ENCODE measurements at regions not wholly inside any gene's neighbourhood (a gene's known extent, or its start where the extent isn't known, plus 50 kb on each side); places are given as distances from the start of the nearest gene placed in this dataset.

GRCh38 chr1:39104158-39105060 is 78.3 kb downstream of the NDUFS5 start:
- DNase-seq (ENCODE audit: extremely low spot score), result no peak
- H3K27ac ChIP-seq (ENCODE audit: low read depth), result peak overlapping the region; percentile 72
- H3K4me3 ChIP-seq (ENCODE audit: low read depth, low read length), result peak overlapping the region; percentile 83
- no peaks in the 10 kb centered on the region for H3K36me3 ChIP-seq (ENCODE audit: insufficient read depth)
- H3K4me1 ChIP-seq (ENCODE audit: insufficient read depth), result peaks cover 2% of the 10 kb centered on the region
- 28% methylated on average over 25 of the region's 25 CpGs for WGBS

DNA sequence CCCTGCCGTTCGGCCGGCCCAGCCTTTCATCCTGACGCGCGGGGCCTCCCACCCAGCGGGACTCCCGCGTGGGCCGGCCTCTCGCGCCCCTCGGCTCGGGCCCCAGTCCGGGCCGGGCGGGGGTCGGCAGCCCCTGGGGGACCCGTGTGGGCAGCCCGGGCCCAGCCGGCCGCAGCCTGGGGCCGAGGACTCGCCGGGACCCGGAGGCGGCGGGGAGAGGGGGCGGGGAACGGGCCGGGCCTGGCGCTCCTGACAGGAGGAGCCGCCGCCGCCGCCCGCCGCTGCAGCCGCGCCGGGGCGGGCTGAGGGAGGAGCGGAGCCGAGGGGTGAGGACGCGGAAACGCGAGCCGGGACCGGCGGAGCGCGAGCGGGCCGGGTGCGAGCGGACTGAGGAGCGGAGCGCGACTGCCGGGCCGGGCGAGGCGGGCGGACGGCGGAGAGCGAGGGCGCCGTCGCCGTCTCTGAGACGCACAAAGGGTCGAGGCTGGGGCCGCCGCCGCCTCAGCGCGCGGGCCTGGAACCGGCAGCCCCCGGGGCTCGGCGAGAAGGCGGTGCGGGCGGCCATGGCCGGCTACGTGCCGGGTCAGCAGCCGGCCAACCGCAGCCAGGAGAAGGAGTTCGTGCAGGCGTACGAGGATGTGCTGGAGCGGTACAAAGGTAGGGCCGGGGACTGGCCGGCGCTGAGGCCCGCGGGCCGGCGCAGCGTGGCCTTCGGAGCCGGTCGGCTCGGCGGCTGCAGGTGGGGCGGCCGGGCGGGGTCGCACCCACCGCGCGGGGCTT is 79.1 kb downstream of the NDUFS5 start:
- WGBS, result under 1% methylated on average over 116 of the region's 116 CpGs
- peak overlapping the region; percentile 86 for H3K27ac ChIP-seq (ENCODE audit: low read depth)
- peak overlapping the region; percentile 83 for H3K4me3 ChIP-seq (ENCODE audit: low read depth, low read length)
- H3K36me3 ChIP-seq (ENCODE audit: insufficient read depth), result no peaks in the 10 kb centered on the region
- DNase-seq (ENCODE audit: extremely low spot score), result no peak
- peaks cover 2% of the 10 kb centered on the region for H3K4me1 ChIP-seq (ENCODE audit: insufficient read depth)

GRCh38 chr1:39105841-39106765 is 80.0 kb downstream of the NDUFS5 start:
- peak overlapping the region; percentile 86 for H3K27ac ChIP-seq (ENCODE audit: low read depth)
- H3K4me1 ChIP-seq (ENCODE audit: insufficient read depth), result peaks cover 2% of the 10 kb centered on the region
- DNase-seq (ENCODE audit: extremely low spot score), result no peak
- no peaks in the 10 kb centered on the region for H3K36me3 ChIP-seq (ENCODE audit: insufficient read depth)
- peak overlapping the region; percentile 83 for H3K4me3 ChIP-seq (ENCODE audit: low read depth, low read length)
- WGBS, result 2% methylated on average over 39 of the region's 39 CpGs

GRCh38 chr1:39106801-39107327 is 80.7 kb downstream of the NDUFS5 start:
- H3K27ac ChIP-seq (ENCODE audit: low read depth), result no peak overlapping the region
- H3K4me3 ChIP-seq (ENCODE audit: low read depth, low read length), result peak overlapping the region; percentile 83
- no peaks in the 10 kb centered on the region for H3K36me3 ChIP-seq (ENCODE audit: insufficient read depth)
- no peak for DNase-seq (ENCODE audit: extremely low spot score)
- H3K4me1 ChIP-seq (ENCODE audit: insufficient read depth), result peaks cover 2% of the 10 kb centered on the region
- 36% methylated on average over 4 of the region's 4 CpGs for WGBS

DNA sequence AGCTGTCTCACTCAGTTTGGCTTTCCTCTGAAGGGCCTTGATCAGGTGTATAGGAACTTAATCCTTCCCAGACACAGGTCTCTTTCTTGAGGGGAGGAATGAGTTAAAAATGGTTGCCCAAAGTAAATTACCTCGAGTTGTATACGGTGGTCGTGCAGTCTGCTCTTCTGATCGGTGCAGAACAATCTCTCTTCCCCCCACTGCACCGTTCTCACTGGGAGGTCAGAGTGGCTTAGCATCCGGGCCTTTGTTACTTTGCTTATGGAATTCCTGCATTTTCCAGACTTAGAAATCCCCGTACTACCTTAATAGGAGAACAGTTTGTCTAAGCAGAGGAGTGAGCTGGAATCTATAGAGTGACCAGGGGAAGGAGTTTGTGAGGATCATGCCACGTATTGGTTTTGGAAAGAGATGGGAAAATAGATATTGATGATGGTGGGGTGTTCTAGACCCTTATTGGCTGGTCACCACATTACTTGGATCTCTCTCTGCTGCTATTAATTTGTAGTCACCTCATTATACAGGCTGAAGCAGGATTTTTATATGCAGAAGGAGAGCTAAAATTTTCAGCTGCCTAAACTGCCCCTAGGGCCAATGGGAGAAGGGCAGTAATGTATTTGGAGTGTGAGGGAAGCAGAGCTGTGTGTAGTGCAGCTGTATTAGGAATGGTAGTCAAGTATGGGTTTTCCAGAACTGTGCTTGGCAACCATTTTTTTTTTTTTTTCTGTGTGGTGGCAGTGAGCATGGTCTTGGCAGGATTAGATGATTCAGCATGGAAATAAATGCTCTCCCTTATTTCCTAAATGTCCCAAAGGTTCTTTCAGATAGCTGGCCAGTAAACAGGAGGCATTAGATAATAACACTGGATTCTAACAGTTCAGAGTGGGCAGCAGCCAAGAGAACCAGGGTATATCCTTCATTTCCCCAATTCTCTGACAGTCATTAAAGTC is 81.5 kb downstream of the NDUFS5 start:
- no peaks in the 10 kb centered on the region for H3K36me3 ChIP-seq (ENCODE audit: insufficient read depth)
- H3K27ac ChIP-seq (ENCODE audit: low read depth), result no peak overlapping the region
- WGBS, result 37% methylated on average over 8 of the region's 8 CpGs
- H3K4me3 ChIP-seq (ENCODE audit: low read depth, low read length), result no peak overlapping the region
- peaks cover 2% of the 10 kb centered on the region for H3K4me1 ChIP-seq (ENCODE audit: insufficient read depth)
- DNase-seq (ENCODE audit: extremely low spot score), result no peak

- H3K27ac ChIP-seq (ENCODE audit: low read depth), result no peak overlapping the region
- H3K4me3 ChIP-seq (ENCODE audit: low read depth, low read length), result no peak overlapping the region
- 73% methylated on average over 2 of the region's 2 CpGs for WGBS
Measured at GRCh38 chr1:39109644-39110043, 83.5 kb downstream of the NDUFS5 start.

DNA sequence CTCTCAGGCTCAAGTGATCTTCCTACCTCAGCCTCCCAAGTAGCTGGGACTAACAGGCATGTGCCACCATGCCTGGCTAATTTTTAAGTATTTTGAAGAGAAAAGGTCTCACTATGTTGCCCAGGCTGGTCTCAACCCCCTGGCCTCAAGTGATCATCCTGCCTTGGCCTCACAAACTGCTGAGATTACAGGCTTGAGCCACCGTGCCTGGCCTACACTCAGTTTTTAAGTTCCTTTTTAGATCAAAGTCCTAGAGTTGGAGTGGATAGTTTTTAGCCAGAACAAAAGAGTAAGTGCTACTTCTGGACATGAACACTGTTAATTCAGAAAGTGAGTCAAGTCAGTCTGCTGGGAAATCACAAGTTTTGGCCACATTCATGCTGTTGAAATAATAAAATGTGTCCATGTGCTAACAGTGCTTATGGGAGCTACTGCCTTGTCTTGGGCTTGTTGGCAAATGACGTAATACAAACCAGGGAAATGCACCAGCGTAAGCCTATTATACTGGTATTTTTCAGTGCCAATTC is 84.2 kb downstream of the NDUFS5 start:
- H3K4me3 ChIP-seq (ENCODE audit: low read depth, low read length), result no peak overlapping the region
- 32% methylated on average over 3 of the region's 3 CpGs for WGBS
- no peaks in the 10 kb centered on the region for H3K36me3 ChIP-seq (ENCODE audit: insufficient read depth)
- DNase-seq (ENCODE audit: extremely low spot score), result no peak
- H3K4me1 ChIP-seq (ENCODE audit: insufficient read depth), result peaks cover 2% of the 10 kb centered on the region
- H3K27ac ChIP-seq (ENCODE audit: low read depth), result no peak overlapping the region

More at GRCh38 chr1:39109644-39110043, 83.5 kb downstream of the NDUFS5 start:
- no peak for DNase-seq (ENCODE audit: extremely low spot score)
- peaks cover 2% of the 10 kb centered on the region for H3K4me1 ChIP-seq (ENCODE audit: insufficient read depth)
- no peaks in the 10 kb centered on the region for H3K36me3 ChIP-seq (ENCODE audit: insufficient read depth)

- Histone ChIP-seq H3K27ac (ENCODE audit: low read depth) (no peak overlapping the region), H3K4me3 (ENCODE audit: low read depth, low read length) (no peak overlapping the region), H3K36me3 (ENCODE audit: insufficient read depth) (no peaks in the 10 kb centered on the region), H3K4me1 (ENCODE audit: insufficient read depth) (peaks cover 2% of the 10 kb centered on the region)
- 56% methylated on average over 1 of the region's 1 CpG for WGBS
- no peak for DNase-seq (ENCODE audit: extremely low spot score)
Measured at GRCh38 chr1:39110882-39111281, 84.7 kb downstream of the NDUFS5 start.

GRCh38 chr1:39113109-39113743 is 87.1 kb downstream of the NDUFS5 start:
- no peak for DNase-seq (ENCODE audit: extremely low spot score)
- Histone ChIP-seq H3K4me3 (ENCODE audit: low read depth, low read length) (no peak overlapping the region), H3K27ac (ENCODE audit: low read depth) (no peak overlapping the region), H3K4me1 (ENCODE audit: insufficient read depth) (no peaks in the 10 kb centered on the region), H3K36me3 (ENCODE audit: insufficient read depth) (no peaks in the 10 kb centered on the region)
- WGBS, result 47% methylated on average over 2 of the region's 2 CpGs

DNA sequence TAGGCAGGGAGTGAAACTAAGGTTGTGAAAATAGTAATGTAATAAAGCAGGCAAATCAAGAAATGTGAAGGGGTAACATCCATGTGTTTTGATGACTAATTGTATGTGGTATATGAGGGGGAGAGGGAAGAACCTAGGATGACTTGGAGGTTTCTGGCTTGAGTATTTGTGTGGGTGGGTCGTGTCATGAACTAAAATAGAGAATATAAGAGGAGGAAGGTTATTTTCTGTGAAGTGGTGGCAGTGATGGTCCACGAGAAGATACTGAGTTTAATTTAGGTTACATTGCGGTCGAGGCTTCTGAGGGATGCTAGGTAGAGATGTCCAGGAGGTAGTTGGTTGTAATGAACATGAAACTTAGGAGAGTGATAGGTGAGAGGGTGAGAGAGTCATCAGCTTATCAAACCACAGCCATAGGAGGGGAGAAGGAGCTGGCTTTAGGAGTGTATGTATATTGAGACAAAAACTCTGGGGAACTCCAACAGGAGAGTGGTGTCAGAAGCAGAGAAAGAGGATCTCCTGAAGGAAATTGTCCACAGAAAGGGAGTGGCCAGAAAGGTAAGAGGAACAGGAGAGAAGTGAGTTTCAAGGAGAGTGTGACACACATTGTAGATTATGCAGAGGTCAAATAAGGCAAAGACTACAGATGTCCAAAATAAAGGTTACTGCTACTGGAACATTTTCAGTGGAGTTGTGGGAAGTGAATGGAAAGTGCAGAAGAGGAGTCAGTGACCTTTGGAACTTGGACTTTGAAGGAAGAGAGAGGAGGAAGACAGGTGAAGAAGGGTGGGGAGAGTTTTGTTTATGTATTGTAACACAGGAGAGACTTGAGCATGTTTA is 89.0 kb upstream of the MACF1 start:
- 70% methylated on average over 4 of the region's 4 CpGs for WGBS
- H3K27ac ChIP-seq (ENCODE audit: low read depth), result no peak overlapping the region

GRCh38 chr1:39116116-39116607 is 88.3 kb upstream of the MACF1 start:
- no peak for DNase-seq (ENCODE audit: extremely low spot score)
- no peaks in the 10 kb centered on the region for H3K4me1 ChIP-seq (ENCODE audit: insufficient read depth)
- WGBS, result 82% methylated on average over 3 of the region's 3 CpGs
- H3K36me3 ChIP-seq (ENCODE audit: insufficient read depth), result no peaks in the 10 kb centered on the region
- no peak overlapping the region for H3K4me3 ChIP-seq (ENCODE audit: low read depth, low read length)
- no peak overlapping the region for H3K27ac ChIP-seq (ENCODE audit: low read depth)

More for the DNA sequence above, 89.0 kb upstream of the MACF1 start:
- Histone ChIP-seq H3K4me1 (ENCODE audit: insufficient read depth) (no peaks in the 10 kb centered on the region), H3K36me3 (ENCODE audit: insufficient read depth) (no peaks in the 10 kb centered on the region), H3K4me3 (ENCODE audit: low read depth, low read length) (no peak overlapping the region)
- no peak for DNase-seq (ENCODE audit: extremely low spot score)

Measured in urinary bladder (tissue), 3 donors.